ENCODE measurements at regions not wholly inside any gene's neighbourhood (a gene's known extent, or its start where the extent isn't known, plus 50 kb on each side); places are given as distances from the start of the nearest gene placed in this dataset.
"Not testable (repeated sequence)": the region's sequence is repeated elsewhere in the genome, so short reads cannot be mapped to it uniquely, and the experiment has no call there.

DNA sequence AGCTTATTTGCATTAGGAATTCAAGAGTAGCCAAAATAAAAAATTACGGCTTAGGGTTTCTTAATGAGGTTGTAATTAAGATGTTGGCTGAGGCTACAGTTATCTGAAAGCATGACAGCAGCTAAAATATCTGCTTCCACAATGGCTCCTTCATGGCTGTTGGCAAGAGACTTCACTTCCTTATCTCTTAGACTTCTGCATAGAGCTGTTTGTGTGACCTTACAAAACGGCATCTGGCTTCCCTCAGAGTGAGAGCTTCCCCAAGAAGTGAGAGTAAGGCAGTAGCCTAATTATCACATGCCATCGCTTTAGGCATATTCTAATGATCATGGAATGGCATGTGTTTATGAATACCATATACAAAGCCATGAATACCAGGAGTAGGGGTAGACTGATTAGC lies 57.6 kb downstream of the CCDC59 start:
- DNase-seq (ENCODE audit: low spot score), result no peak

DNA sequence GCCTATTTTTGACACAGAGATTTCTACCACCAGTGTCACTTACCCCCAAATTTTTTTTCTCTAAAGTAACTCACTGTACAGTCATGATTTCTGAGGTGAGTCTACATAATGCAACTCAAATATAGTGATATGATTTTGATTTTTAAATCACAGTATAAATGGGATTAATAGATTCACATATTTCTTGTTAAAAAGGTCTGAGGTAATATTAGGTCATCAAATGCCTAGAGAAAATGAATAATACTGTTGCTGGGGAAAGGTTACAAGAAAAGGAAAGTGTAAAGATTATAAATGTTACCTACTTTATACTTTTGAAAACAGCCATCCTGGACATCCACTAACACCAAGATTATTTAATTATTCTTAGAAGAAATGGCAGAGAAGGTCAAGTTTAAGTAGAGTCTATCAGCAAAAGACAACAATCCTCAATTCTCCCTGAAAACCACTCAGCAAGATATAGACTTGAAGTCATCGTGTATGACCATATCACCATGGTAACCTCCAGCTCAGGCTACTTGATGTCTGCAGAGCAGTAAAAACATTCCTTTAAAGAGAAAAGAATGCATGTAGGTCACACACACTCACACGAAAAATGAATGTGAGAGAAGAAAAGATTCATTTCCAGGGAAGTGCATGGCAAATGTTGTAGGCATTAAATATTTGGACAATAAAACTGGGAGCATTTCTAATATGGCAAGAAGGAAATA lies 58.7 kb downstream of the CCDC59 start:
- DNase-seq (ENCODE audit: low spot score), result no peak

DNA sequence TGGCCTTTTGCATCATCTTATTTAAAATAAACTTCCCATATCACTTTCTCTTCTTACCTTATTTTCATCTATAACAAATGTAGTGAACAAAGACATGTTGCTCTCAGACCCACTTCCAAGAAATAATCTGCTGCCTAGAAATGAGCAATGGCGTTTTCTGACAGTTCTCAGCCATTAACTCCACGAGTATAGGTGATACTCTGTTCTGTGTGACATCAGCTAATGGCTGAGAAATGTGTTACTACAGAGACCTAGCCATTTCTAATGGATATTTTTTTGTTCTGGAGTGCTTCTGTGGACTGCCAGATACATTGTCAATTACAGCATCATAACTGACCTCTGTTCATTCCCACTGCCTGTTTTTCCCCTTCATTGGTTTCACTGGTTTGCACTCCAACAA lies 67.8 kb downstream of the CCDC59 start:
- no peak for DNase-seq (ENCODE audit: low spot score)

DNA sequence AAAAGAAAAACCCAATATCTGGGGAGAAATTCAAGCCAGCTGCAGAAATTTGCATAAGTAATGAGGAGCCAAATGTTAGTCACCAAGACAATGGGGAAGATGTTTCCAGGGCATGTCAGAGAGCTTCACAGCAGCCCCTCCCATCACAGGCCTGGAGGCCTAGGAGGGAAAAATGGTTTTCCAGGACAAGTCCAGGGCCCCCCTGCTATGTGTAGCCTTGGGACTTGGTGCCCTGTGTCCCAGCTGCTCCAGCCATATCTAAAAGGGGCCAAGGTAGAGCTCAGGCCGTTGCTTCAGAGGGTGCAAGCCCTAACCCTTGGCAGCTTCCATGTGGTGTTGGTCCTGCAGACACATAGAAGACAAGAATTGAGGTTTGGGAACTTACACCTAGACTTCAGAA lies 76.9 kb downstream of the CCDC59 start:
- DNase-seq (ENCODE audit: low spot score), result not testable (repeated sequence)

DNA sequence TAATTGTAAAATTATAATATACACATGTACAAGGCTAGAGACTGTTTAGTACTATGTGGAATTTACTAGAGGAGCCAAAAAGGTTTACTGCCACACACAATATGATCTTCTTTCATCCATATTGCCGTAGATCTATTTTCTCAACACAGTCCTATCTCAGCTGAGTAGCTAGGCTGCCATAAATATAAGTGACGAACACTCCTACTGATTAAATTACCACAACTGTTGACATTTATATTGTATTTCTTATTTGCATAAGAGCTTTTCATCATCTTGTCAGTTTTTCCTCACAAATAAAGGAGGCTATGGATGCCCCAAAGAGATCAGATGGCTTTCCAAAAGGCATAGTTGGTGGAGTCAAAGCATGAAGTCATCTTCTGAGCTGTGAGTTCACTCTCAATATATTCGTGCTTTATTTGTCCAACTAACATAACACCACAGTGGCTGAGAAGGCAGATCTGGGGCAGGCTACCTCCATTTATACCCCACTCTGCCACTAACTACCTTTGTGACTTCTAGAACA lies 78.6 kb downstream of the CCDC59 start:
- DNase-seq (ENCODE audit: low spot score), result no peak

DNA sequence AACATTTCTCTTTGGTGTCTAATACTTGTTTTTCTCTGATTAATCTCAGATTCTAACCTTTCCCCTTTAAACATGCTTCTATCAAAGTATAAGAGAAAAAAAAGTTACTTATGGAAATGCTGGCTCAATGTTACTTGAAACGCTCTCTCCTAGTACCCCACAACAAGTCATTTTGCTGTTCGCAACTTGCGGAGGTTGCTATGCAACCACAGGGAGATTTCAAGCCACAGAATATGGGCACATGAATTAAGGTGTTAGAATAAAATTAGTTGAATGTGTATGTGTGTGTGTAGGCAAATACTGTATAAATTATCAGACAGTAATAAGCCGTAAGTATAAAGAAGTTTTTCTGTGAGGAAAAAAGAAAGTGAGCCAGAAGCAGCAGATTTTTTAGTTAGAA lies 80.6 kb downstream of the CCDC59 start:
- no peak for DNase-seq (ENCODE audit: low spot score)

GRCh38 chr12:82242729-82243128 lies 115.5 kb downstream of the CCDC59 start:
- DNase-seq (ENCODE audit: low spot score), result no peak

- DNase-seq (ENCODE audit: low spot score), result no peak
These were observed 132.3 kb downstream of the CCDC59 start for GRCh38 chr12:82225871-82226270.

GRCh38 chr12:82223426-82223825 lies 134.8 kb downstream of the CCDC59 start:
- no peak for DNase-seq (ENCODE audit: low spot score)

- DNase-seq (ENCODE audit: low spot score), result no peak
These were observed 141.7 kb downstream of the CCDC59 start for GRCh38 chr12:82216475-82216874.

DNA sequence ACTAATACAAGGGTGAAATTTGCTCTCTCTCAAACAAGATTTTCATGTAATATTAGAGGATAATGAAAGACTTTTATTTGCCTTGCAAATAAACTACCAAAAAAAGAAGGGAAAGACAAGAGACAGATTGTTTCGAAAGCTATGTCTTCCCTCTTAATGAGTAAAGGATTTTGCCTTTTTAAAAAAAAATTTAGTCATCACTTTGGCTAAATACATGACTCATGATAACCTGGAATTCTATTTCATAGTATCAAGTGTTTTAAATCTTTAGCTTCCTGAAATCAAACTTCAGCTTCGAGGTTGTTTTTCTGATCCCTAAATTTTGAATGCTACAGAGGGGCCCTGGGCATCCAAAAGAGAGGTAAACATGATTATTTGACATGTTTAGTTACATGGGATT lies 144.4 kb downstream of the CCDC59 start:
- no peak for DNase-seq (ENCODE audit: low spot score)

- no peak for DNase-seq (ENCODE audit: low spot score)
These were observed 147.3 kb downstream of the CCDC59 start for GRCh38 chr12:82210882-82211281.

- DNase-seq (ENCODE audit: low spot score), result no peak
These were observed 148.7 kb downstream of the CCDC59 start for GRCh38 chr12:82209533-82209932.

- no peak for DNase-seq (ENCODE audit: low spot score)
These were observed 150.6 kb downstream of the CCDC59 start for GRCh38 chr12:82207556-82207955.

GRCh38 chr12:82203086-82203485 lies 155.1 kb downstream of the CCDC59 start:
- DNase-seq (ENCODE audit: low spot score), result no peak

DNA sequence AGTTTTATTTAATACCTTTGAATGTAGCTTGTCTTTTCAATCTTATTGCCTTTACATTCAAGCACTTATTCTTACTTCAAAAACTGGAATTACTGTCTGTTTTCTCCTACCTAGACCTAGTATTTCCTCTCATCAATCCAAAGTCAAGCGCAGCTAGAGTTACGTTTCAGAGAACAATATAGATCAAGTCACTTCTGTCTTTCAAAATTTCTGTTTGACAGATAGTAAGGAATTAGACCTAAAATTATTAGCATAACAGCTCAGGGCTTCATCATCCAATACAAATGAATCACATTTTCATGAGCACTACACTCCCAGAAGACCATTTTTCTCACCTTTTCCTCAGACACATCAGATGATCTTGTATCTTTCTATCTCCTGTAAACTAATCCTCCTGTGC lies 170.6 kb downstream of the CCDC59 start:
- DNase-seq (ENCODE audit: low spot score), result no peak

DNA sequence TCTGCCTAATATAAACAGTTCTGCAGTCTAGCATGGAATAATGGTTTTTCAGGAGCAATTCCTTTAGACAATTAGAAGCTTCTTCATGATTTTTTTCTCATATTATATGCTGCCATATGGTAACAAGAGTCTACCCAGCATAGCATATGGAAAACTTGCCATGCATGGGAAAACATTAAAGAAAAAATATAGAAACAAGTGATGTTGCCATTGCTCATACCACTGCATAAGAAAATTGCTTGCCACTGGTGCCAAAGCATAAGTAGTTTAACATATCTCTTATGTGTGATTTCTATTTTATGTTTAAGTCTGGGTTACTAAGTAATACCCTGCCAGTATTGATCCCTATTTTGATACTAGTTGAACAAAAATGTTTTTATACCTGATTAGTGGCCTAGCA lies 171.2 kb downstream of the CCDC59 start:
- DNase-seq (ENCODE audit: low spot score), result no peak

GRCh38 chr12:82186282-82186681 lies 171.9 kb downstream of the CCDC59 start:
- no peak for DNase-seq (ENCODE audit: low spot score)

GRCh38 chr12:82184844-82185243 lies 173.3 kb downstream of the CCDC59 start:
- DNase-seq (ENCODE audit: low spot score), result no peak

DNA sequence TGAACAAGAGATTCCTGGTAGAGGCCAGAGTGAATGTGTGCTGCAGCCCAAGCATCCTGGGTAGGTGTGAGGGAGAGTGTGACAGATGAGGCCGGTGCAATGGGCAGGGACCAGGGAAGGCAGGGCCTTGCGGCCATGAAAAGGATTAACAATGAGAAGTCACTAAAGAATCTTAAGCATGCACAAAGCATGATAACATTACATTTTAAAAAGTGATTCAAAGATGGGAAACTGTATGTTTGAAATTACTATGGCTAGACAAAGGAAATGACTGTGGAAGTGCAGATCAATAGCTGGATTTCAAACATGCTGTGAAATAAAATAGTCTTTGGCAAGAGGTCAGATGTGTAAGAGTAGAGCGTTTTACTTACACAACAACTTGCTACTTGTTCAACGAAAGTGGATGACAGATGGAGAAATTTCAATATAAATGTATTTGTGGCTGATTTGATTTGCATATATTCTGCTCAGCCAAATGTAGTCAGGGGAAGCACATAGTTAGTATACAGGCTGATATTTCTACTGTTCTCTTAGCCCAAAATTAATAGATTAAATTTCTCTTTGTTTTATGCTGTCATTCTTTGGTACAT lies 175.5 kb downstream of the CCDC59 start:
- DNase-seq (ENCODE audit: low spot score), result no peak

DNA sequence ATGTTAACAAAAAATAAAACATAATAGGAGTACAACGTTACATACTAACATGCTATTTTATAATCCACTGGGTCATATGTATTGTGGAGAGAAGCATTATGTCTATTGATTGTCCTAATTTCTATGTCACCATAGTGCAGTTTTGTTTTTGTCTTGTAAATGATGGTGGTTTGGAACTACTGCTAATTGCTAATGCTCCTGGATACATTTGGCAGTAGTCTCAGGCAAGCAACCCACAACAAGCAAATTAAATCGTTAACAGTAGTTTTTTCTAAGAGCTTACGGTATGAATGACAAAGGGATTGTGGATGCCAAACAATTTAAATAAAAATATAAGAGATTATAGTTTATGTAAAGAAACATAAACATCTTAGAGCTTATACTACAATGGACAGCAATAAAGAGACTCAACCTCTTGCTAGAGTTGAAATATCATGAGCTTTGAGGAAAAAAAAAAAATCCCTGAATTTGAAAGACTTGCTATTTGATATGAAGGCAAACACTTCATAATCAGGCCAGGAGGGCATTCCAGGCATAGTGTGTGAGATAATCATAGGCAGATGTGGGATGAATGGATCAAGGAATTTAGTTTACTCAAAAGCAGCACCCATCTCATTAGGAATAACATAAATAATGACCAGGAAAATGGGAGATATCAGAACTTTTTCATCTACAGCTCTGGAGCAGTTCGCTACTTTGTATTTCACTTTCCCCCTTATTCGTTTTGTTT lies 181.3 kb downstream of the CCDC59 start:
- DNase-seq (ENCODE audit: low spot score), result no peak

GRCh38 chr12:82176026-82176425 lies 182.2 kb downstream of the CCDC59 start:
- no peak for DNase-seq (ENCODE audit: low spot score)

- no peak for DNase-seq (ENCODE audit: low spot score)
These were observed 183.3 kb downstream of the CCDC59 start for GRCh38 chr12:82174936-82175335.

Measured in AG20443 (cell line).